ENCODE measurements at regions not wholly inside any gene's neighbourhood (a gene's known extent, or its start where the extent isn't known, plus 50 kb on each side); places are given as distances from the start of the nearest gene placed in this dataset.
"Not testable (repeated sequence)": the region's sequence is repeated elsewhere in the genome, so short reads cannot be mapped to it uniquely, and the experiment has no call there.

DNA sequence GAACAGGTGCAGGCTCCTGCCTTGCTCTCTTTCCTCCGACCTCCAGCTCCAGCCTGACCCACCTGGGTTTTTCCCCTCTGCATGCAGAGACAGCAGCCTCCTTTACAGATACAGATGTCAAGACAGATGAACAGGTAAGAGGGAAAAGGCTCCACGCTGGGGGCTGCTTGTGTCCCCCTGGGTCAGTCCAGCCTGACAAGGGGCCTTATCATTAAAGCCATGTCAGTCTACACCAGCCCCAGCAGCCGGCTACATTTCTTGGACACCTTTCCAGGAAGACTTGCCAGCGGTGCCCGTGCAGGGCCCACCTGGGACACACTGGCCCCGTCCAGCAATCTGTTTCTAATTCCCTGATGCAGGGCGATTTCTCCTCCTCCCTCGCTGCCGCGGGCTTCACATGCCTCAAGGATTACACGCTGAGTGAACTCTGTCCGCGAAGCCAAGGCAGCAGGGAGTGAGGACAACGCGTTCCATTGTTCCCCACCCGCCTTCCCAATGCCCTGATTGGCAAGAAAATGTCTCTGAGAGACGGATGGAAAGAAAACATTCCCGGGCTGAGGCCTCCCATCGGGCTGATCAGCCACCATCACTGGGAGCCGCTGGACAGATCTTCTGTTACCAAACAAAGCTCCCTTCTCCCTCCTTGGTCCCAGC is 184.7 kb downstream of the C16orf95 start:
- DNase-seq (ENCODE audit: low read depth) = no peak

DNA sequence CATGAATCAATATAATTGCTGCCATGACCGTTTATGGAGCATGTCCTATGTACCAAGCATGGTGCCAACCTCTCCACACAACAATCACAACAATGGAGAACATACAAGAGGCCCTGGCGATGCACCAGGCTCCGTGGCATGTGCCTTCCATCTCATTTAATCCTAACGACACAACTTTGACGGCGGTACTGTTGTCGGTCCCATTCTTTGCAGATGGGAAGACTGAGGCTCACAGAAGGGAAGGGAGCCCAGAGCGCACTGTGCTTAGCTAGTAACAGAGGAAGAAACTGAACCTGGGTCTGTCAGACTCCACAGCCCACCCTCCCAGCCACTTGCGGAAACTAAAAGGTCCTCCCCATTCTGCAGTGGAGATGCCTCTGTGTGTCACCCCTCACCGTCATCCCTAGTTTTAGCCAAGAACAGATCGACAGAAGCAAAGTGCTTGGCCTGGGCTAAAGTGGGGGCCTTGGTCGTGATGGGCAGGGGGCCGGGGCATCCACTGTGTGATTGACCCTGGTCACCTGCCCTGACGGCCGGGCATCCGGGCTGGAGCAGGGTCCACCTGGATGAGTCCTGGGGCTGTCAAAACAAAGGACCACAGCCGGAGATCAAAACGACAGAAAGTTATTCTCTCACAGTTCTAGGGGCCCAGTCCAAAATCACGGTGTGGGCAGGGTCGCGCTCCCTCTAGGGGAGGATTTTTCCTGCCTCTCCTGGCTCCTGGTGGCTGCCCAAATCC is 183.9 kb downstream of the C16orf95 start:
- no peak for DNase-seq (ENCODE audit: low read depth)

DNA sequence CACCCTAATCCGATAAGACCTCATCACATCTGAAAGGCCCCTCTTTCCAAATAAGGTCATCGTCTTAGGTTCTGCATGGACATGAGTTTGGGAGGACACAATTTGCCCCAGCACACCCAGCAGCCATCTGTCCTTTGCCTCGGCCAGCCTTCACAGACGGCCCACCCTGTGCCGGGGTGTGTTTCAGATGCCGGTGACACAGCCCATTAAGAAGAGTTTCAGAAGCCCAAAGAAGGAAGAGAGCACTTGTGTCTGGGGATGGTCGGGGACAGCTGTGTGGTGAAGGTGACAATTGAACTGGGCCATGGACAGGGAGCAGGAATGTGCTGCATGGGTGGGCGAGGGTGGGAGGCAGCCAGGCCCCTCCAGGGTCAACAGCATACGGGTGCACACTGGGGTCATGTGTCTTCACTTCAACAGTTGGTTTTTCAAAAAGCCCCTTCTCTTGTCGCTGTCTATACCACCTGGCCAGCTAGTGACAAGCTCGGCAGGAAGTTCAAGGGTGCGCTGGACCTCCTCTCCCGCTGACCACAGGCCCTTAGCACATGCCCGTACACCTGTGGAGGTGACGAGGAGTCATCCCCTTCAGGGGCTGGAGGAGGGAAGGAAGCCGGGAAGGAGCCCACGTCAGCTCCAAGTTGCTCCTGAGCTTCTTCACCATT is 183.1 kb downstream of the C16orf95 start:
- DNase-seq (ENCODE audit: low read depth) = no peak

DNA sequence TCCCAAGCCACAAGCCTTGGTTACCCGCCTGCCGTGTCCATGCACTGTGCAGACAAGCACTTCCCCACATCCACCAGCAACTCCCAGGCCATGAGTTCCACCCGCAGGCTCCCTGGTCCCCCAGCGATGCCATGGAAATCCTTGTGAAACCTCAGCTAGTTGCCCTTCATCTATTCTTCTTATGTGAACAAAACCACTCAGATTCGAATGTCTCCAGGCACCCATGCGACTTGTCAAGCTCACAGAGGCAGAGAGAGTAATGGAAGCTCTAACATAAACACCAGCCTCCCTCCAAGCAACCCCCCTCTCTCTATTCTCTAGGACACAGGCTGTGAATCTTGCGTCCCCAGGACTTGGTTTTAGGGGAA is 182.6 kb downstream of the C16orf95 start:
- no peak for DNase-seq (ENCODE audit: low read depth)

DNA sequence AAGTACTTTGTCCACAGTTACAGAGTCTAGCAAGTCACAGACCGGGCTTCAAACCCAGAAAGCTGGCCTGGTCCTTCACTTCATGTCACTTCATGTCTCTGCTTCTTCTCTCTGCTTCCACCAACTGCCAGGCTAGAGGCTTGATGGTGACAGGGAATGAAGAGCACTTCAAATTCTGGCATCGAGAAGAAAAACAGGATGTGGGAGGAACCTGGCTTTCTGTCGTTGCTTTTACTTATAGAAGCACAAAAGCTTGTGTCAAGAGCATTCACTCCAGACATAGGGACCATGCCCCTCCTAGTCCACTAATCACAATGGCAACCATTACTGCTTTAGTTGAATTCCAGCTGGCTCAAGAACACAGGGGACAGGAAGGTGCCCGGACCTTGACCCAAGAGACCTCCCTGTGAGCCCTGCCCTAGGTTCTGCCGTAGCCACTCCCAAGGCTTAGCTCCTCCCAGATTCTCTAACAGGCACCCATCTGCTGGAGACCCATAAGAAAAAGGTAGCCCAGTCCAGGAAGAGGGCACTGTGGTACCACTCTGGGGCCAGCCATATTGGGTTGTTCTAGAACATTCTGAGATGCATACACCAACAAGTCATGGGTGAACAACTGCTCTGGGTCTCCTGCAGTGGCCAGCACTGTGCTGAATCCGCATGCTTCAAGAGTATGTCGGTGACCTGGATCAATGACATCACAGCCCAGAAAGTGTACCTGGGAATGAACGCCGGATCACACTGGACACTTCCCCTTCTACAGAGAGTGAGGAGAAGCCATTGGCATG is 181.8 kb downstream of the C16orf95 start:
- no peak for DNase-seq (ENCODE audit: low read depth)

DNA sequence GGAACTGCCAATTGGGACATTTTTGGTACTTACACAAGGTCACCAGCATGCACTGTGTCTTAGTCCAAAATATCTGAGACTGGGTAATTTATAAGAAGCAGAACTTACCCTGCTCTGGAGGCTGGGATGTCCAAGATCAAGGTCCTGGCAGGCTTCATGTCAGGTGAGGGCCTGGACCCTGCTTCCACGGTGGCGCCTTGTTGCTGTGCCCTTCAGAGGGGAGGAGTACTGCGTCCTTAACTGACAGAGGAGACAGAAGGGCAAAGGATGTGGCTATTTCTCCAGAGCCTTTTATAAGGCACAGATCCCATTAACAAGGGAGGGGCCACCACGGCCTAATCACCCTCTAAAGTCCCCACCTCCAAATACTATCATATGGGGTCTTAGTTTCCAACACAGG is 178.9 kb downstream of the C16orf95 start:
- no peak for DNase-seq (ENCODE audit: low read depth)

DNA sequence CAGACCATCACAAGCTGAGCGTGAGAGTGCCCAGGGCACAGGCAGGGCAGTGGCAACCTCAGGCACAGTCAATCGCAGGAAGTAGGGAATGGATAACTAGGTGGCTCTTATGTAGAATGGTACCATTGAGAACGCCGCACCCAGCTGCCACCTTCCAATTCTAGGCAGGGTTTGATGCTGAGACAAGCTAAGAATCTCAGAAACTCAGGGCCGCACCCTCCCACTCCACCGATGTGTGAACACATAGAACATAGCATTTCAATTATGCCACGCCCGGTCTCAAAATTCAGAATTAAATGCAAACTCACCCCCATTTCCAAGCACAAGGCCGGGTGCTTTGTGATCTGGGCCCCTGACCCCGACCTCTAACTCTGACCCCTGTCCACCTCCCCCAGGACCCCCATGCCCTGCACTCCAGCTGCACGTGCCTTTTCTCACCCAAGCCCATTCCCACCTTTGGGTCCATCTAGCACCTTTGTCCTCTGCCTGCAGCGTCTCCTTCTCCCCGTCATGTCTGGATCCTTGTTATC is 178.4 kb downstream of the C16orf95 start:
- DNase-seq (ENCODE audit: low read depth) = no peak

DNA sequence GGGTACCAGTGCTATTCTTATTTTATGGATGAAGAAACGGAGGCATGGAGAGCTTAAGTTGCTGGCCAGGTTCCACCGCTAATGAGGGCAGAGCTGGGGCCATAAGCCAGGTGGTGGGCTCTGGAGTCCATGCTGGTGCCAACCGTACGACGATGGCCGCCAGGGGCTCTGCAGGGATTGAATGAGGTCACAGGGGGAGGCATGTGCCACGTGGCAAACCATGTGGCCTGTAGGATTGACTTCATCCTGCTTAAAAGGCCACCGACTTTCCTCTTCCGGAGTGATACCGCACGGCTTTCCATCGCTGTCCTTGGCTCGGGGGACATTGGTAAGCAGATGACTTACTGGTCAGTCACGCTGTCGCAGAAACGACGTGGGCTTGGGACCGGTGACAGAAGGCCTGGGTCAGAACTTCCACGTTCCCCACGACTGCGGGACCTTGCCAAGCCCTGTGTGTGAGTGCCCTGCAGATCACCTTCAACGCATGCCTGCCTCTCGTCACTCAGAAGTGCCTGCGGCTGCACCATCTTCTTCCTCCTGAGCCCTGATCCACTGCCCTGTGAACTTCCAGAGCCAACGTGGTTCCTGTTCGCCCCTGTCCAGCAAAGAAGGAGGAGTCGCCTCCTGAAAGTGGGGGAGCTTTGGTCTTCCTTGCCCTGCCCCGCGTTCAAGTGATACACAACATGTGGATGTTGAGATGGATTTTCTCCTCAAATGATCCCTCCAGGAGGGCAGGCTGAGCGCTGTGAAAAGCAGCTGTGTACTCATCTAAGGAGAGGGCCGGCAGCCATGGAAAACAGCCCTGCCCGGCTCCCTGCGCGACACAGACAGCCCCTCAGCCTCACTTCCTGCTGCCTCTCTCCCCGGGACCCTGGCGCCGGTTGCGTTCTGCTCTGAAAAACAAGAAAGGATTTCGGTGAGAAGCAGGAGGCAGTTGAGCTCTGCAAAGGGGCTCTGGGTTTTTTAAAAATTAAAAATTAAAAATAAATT is 176.7 kb downstream of the C16orf95 start:
- no peak for DNase-seq (ENCODE audit: low read depth)

DNA sequence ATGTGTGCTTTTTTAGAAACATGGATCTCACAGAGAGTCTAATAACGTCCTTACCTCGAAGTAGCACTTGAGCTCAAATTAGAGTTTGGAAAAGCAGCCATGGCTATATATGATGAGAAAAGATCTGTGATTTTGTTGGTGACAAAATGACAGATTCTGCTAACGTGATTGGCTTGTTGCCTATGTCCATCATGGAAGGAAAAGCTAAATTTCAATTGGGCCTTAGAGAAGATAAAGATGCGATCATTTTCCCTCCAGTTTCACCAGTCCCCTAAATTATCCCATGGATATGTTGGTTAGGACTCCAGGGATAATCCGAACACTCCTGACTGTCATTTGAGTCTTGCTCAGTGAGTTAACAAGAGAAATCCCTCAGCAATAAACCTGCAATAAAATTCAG is 175.8 kb downstream of the C16orf95 start:
- DNase-seq (ENCODE audit: low read depth) = no peak

DNA sequence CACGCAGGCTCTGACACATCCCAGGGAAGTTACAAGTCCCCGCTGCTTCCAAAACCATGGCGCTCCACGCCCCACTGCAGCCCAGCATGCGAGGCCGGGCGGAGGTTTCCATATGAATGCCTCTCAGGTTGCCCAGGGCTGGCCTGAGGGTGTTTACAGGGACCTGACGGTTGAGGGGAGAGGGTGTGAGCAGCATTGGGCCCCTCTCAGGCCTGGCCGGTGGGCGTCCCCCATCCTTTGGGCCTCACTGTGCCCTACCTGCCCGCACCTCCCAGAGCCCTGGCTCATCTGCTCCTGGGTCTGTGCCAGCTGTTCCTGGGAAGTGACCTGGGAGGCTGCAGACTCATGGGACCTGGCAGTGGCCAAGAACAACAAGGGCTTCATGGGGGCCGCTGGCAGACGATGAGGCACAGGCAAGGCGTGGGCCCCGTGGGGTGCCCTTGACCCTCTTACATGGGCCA is 173.5 kb downstream of the C16orf95 start:
- no peak for DNase-seq (ENCODE audit: low read depth)

DNA sequence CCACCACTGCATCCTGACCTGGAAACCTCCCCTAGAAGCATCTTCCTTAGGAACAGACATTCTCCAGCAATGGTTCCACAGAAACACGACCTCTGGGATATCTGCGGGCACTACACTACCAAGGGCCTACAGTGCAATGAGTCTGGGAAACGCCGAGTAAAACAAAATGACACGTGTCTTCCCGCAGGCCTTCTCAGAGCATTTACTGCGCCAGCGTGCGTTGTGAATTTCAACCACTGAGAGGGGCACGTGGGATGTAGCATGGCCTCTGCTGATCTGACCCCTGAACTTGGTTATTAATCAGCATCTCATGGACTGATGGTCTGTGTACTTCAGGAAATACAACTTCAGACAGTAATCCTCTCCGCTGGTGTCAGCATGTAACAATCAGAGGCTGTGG is 173.0 kb downstream of the C16orf95 start:
- no peak for DNase-seq (ENCODE audit: low read depth)

DNA sequence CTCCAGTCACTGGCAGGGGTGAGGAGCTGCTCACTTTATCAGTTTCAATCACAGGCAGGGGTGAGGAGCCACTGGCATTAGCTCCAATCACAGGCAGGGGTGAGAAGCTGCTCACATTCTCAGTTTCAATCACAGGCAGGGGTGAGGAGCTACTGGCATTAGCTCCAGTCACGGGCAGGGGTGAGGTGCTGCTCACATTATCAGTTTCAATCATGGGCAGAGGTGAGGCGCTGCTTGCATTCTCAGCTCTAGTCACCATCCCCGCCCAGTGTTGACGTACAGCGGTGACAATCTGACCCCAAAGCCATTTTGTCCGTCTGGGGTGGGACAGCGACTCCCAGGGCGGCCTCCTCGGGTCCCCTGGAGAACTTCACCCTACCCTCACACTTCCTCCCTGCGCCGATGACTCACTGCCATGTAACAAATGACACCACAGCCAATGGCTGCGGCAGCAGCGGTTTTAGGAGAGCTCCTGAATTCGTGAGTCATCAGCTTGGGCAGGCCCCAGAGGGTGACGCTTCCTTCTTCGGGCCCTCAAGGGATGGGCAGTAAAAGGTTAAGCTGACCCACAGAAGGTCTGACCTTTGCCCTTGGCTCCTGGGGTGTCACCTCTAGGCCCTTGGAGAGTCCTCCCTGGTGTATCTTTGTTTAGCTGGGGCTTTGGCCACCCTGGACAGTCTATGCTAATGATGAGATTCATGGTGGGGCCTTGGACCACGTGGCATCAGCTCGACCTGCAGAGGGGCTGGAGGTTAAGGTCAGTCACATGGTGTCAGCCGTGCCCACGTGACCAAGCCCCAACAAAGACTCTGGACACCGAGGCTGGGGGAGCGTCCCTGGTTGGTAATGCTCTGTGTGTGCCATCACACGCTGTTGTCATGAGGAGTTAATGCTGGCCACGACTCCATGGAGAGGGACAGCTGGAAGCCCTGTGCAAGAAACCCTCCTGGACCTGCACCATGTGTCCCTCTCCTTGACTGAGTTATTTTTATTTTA is 171.7 kb downstream of the C16orf95 start:
- DNase-seq (ENCODE audit: low read depth) = no peak

DNA sequence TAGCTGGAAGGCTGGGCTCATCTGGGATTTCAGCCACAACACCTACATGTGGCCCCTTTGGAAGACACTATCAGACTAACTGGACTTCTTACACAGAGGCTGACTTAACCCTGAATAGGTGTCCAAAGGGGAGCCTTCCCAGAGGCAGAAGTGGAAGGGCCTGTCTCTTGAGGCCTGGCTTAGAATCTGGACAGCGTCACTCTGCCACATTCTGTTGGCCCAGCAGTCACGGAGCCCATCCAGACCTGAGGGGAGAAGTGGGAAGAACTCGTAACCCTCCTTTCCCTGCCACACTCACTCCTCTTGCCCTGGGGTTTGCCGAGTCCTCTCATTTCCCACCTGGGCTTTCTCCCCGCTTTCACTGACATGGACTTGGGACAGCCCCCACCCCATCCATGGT is 170.5 kb downstream of the C16orf95 start:
- no peak for DNase-seq (ENCODE audit: low read depth)

DNA sequence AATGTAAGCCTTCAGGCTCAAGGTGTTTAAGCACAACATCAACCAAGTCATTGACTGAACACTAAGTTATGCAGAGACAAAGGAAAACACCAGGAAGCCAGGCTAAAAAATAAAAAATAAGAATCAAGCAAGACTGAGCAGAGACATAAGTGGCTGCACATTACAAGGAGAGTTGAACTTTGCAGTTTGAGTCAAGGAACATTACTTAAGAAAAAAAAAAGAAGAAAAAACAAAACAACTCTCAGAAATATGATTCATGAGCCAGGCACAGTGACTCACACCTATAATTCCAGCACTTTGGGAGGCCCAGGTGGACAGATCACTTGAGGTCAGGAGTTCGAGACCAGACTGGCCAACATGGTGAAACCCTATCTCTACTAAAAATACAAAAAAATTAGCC is 168.1 kb downstream of the C16orf95 start:
- no peak for DNase-seq (ENCODE audit: low read depth)

DNA sequence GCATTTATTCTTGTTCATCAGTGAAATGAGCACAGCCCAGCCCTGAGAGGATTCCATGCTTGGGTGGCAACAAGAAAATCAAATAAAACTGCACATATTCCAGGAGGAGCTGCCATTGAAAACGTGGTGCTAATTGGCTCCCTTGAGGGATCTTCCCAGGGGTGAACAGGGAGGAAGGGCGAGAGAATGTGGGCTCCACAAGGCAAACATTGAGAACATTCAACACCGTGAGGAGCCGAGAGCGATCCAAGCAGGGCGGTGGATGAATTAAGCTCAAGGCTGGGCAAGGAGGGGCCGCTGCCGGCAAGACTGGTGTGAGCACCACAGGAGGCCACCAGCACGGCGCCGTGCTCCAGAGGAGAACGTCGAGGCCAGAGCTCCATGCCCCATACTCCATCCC is 166.9 kb downstream of the C16orf95 start:
- DNase-seq (ENCODE audit: low read depth) = no peak

DNA sequence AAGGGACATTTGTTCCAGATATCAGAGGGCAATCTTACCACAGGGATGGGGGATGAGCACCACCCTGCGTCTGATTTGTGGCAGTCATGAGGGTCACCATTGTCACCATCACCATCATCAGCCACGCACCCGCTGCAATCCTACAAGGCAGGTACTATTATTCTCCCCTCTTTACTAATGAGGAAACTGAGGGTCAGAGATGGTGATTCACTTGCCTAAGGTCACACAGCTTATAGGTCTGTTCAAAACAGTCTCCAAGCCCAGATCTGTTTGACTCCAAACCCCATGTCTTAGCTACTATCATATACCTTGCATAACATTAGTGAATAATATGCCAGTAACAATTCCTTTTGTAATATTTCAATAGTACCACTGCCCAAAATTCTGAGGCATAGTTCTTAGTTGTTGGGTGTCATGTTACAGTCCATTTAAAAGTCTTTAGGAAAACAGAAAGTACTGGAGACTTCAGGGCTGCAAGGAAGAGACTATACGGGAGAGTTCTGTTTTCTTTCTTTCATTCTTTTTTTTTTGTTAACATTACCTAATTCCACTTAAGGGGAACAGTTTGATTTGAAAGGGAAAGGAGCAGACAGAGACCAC is 166.4 kb downstream of the C16orf95 start:
- DNase-seq (ENCODE audit: low read depth) = no peak

DNA sequence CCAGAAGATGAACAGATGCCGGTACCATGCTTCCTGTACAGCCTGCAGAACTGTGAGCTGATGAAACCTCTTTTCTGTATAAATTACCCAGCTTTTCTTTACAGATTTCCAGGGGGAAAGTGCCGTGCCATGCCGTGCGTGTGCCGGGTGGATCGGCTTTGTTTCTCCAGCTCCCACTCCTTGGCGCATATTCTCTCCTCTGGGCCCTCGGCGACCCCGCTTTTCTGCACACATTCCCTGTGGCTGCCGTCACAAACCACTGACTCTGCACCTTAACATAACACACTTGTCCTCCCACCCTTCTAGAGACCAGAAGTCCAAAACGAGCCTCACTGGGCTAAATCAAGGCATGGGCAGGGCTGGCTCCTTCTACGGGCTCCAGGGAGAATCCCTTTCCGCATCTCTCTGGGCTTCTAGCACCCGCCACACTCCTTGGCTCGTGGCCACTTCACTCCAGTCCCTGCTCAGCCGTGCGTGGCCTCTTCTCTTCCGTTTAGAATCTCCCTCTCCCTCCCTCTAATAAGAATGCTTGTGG is 164.9 kb downstream of the C16orf95 start:
- DNase-seq (ENCODE audit: low read depth) = no peak

DNA sequence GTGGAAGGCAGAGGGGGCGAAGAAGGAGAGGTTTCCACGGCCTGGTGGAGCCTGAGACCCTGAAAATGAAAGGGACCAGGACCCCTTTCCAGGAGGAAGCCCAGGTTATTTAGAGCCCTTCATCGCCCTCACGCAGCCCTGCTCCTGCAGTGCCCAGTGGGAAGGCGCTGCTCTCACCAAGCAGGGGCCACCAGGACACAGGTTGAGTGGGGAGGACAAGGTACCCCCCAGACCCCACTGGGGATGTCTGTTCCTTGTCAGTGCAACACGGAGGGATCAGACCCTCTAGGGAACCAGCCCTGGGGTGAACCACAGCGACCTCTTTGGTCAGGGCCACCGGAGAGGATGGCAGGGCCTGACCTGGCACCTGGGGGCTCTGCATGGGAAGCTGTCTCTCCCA is 163.9 kb downstream of the C16orf95 start:
- DNase-seq (ENCODE audit: low read depth) = no peak

DNA sequence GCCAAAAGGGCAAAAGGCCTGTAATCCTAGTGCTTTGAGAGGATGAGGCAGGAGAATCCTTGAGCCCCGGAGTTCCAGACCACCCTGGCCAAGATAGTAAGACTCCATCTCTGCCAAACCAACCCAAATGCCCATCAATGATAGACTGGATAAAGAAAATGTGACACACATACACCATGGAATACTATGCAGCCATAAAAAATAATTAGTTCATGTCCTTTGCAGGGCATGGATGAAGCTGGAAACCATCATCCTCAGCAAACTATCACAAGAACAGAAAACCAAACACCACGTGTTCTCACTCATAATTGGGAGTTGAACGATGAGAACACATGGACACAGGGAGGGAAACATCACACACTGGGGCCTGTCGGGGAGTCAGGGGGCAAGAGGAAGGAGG is 161.9 kb downstream of the C16orf95 start:
- DNase-seq (ENCODE audit: low read depth) = not testable (repeated sequence)
